Left ventricle myocardium inferior (tissue), 1 donor: ENCODE measurements at regions not wholly inside any gene's neighbourhood (a gene's known extent, or its start where the extent isn't known, plus 50 kb on each side); places are given as distances from the start of the nearest gene placed in this dataset.

ENCODE experiments used
- DNase-seq: peaks from one replicate; pipeline ENCODE4 v3.0.0-alpha.2; 2020
- H3K27ac ChIP-seq: fragments of 200-600 bp; replicated peaks from 2 replicates; pipeline ENCODE4 v1.8.0; 2021
- H3K27me3 ChIP-seq: fragments of 200-600 bp; 2 replicates; pipeline ENCODE4 v1.8.0; 2021; ENCODE audit warnings: low read depth
- H3K36me3 ChIP-seq: fragments of 200-600 bp; 2 replicates; pipeline ENCODE4 v1.8.0; 2021
- H3K4me1 ChIP-seq: fragments of 200-600 bp; 2 replicates; pipeline ENCODE4 v1.8.0; 2021
- H3K4me3 ChIP-seq: fragments of 200-600 bp; 2 replicates; pipeline ENCODE4 v1.8.0; 2021; ENCODE audit warnings: mild to moderate bottlenecking, moderate library complexity
- H3K9me3 ChIP-seq: fragments of 200-600 bp; replicated peaks from 2 replicates; pipeline ENCODE4 v1.8.0; 2021
- intact Hi-C: fragments of 100-400 bp; cut with micrococcal nuclease; formaldehyde crosslinking; loops from one replicate; pipeline ENCODE4 v1.11.0; 2022
- TF ChIP-seq, protein P1 (sequence below): fragments of 200-600 bp; IDR thresholded peaks from 2 replicates; pipeline ENCODE4 v1.8.0; 2021; ENCODE audit warnings: antibody characterized with exemption, mild to moderate bottlenecking, borderline replicate concordance
- donor health status: DM: no; HTN: yes; CAD: no; lungs with severe emphysema.

DNA sequence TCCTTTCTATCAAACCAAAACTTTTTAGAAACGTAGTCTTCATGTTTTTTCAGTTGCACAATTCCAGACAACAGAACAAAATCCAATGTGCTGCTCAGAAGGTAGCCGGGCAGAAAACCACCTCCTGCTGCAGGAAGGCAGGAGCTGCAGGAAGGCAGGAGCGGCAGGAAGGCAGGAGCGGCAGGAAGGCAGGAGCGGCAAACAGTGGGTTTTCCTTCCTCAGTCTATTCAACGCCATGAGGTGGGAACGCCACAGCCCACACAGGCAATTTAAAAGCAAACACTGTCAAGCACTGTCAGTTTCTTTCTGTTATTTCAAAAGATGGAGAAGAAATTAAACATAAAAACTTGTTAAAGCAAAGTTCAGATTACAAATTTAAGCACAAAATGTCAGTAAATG, 601.2 kb upstream of the SALL3 start:
- no peaks in the 10 kb centered on the region for H3K9me3 ChIP-seq
- intact Hi-C loops = no loop called here
- H3K4me3 ChIP-seq = no peak overlapping the region
- H3K27ac ChIP-seq = no peak overlapping the region
- no peaks in the 10 kb centered on the region for H3K27me3 ChIP-seq
- no peaks in the 10 kb centered on the region for H3K36me3 ChIP-seq
- TF ChIP-seq, protein P1, sequence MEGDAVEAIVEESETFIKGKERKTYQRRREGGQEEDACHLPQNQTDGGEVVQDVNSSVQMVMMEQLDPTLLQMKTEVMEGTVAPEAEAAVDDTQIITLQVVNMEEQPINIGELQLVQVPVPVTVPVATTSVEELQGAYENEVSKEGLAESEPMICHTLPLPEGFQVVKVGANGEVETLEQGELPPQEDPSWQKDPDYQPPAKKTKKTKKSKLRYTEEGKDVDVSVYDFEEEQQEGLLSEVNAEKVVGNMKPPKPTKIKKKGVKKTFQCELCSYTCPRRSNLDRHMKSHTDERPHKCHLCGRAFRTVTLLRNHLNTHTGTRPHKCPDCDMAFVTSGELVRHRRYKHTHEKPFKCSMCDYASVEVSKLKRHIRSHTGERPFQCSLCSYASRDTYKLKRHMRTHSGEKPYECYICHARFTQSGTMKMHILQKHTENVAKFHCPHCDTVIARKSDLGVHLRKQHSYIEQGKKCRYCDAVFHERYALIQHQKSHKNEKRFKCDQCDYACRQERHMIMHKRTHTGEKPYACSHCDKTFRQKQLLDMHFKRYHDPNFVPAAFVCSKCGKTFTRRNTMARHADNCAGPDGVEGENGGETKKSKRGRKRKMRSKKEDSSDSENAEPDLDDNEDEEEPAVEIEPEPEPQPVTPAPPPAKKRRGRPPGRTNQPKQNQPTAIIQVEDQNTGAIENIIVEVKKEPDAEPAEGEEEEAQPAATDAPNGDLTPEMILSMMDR = no peak
- H3K4me1 ChIP-seq = no peaks in the 10 kb centered on the region
- DNase-seq = no peak

DNA sequence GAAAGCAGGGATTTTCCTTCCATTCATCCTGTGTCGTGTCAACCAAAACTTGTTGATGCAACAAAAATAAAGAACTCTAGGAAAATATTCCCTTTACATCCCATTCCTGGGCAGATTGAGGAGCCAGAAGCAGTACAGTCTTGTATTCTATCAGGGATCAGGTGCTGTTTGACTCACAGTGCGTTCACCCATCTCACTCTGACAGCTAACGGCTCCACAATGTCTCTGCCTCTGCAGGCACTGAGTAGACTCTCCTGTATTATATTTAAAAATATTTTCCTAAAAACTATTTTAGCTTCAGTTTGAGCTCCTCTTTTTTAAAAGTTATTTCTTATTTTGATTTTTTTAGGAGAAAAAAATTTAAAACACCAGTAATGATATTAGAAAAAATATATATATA, 600.6 kb upstream of the SALL3 start:
- H3K4me1 ChIP-seq = no peaks in the 10 kb centered on the region
- H3K9me3 ChIP-seq = no peaks in the 10 kb centered on the region
- H3K4me3 ChIP-seq = no peak overlapping the region
- H3K27me3 ChIP-seq = no peaks in the 10 kb centered on the region
- TF ChIP-seq, protein P1 = no peak
- no peak overlapping the region for H3K27ac ChIP-seq
- intact Hi-C loops = no loop called here
- H3K36me3 ChIP-seq = no peaks in the 10 kb centered on the region
- DNase-seq = no peak

DNA sequence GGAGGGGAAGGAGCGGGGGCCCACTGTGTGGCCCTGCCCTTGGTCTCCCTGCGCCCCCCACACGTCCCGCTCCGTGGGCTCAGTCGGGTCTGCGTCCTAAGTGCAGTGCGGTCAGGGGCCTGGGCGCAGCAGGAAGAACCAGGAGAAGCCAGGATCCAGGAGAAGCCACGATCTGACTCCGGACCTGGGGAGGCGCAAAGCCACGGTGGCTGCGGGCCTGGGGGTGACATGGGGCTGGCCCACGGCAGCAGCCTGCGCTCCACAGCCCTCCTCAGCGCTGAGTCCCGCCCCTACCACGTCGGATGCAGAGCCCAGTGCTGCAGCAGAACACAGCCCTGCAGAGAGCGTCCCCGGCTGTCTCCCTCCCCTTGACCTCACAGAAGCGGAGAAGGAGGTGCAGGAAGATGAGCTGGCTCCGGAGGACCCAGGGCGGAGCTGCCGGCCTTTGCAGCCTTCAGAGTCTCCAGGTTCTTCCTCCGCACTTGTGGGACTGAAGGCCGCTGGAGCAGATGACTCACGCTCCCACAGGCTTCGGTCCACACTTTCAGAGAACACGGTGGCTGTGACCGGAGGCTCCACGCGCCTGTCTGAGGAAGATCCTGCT, 589.2 kb upstream of the SALL3 start:
- Histone ChIP-seq H3K27me3 (peaks cover 20% of the 10 kb centered on the region), H3K27ac (no peak overlapping the region), H3K9me3 (peaks cover 31% of the 10 kb centered on the region), H3K4me1 (no peaks in the 10 kb centered on the region), H3K4me3 (no peak overlapping the region), H3K36me3 (no peaks in the 10 kb centered on the region)
- intact Hi-C loops = no loop called here
- DNase-seq = no peak
- TF ChIP-seq, protein P1 = no peak

DNA sequence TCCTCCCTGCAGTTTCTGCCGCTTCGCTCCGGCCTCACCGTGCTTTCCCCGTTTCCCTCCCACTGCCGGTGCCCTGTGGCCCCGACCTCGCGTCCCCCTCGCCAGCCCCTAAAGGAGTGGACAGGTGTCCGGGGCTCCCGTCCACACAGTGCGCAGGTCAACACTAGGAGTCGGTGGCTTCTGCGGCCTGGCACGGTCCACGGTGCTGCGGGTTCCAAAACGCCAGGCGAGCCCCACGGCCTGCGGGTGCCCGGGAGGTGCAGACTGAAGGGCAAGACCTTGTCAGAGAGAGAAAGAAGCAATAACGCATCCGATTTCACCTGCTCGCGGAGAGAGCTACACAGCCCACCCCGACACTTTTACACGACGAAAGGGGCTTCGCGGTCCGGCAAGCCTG, 588.7 kb upstream of the SALL3 start:
- no peak for DNase-seq
- Histone ChIP-seq H3K4me3 (no peak overlapping the region), H3K9me3 (peaks cover 26% of the 10 kb centered on the region), H3K27me3 (peaks cover 20% of the 10 kb centered on the region), H3K27ac (no peak overlapping the region), H3K36me3 (no peaks in the 10 kb centered on the region), H3K4me1 (no peaks in the 10 kb centered on the region)
- intact Hi-C loops = no loop called here
- TF ChIP-seq, protein P1 = no peak

DNA sequence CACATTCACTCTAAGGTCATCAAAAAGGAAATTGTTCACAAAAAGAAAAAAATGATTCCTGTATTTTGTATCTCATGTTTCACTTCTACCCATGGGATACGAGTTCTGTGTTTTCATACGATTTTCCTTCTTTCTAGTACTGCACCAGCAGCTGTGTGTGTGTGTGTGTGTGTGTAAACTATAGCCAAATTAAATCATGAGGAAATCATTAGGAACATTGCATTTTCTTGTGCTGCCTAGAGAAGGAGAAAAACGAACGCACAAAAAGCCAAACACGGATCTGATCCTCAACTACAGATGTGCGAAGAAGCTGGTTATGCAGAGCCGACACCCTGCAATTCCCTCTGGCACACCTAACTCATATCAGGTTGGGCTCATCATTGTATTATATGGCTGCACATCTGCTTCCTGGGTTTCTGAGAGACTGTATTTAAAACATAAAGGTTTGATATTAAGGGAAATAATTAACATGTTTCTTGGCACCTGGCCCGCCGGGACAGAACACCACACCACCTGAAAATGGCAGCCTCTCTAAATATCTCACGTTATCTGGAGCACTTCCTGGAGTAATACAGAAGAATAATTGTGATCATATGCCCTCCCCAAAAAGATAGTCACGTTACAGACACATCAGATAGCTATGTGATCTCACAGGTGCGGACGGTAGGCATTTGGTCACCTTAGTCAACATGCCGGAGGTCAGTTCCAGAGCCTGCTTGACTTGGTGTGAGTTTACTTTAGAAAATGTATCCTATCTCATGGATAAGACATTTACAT, 586.3 kb upstream of the SALL3 start:
- H3K27me3 ChIP-seq = peaks cover 34% of the 10 kb centered on the region
- TF ChIP-seq, protein P1 = no peak
- intact Hi-C loops = no loop called here
- H3K4me3 ChIP-seq = no peak overlapping the region
- no peak for DNase-seq
- H3K9me3 ChIP-seq = peaks cover 18% of the 10 kb centered on the region
- H3K4me1 ChIP-seq = no peaks in the 10 kb centered on the region
- H3K27ac ChIP-seq = no peak overlapping the region
- H3K36me3 ChIP-seq = no peaks in the 10 kb centered on the region
